GM18508 (cell line): ENCODE measurements at regions not wholly inside any gene's neighbourhood (a gene's known extent, or its start where the extent isn't known, plus 50 kb on each side); places are given as distances from the start of the nearest gene placed in this dataset.

Experiments used
- ATAC-seq: cut with Tn5 transposase; IDR thresholded peaks from one replicate; pipeline ENCODE4 v1.9.1; 2021; ENCODE audit warnings: moderate number of reproducible peaks; ENCODE audit not compliant: insufficient read depth, unreplicated experiment

DNA sequence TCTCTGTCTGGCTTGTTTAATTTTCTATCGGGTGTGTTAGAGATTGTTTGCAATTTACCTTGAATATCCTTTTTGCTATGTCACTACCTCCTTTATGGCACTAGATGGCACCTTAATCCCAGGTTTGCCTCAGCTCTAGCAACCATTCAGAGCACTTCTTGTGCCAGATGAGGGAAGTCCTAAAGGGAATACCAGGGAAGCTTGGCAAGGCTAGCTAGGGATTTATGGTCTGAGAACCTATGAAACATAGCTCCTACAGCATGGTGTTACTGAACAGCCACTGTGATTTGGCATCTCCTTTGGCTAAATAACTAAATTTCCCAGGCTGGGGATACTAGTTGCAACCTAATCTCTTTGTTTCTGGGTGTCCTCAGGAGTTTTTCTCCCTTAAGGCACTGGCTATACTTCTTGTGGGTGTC, 69.0 kb upstream of the VOPP1 start:
- ATAC-seq, result peak; percentile 79

- no peak for ATAC-seq
Observed at GRCh38 chr7:55639640-55640039, 67.3 kb upstream of the VOPP1 start.

DNA sequence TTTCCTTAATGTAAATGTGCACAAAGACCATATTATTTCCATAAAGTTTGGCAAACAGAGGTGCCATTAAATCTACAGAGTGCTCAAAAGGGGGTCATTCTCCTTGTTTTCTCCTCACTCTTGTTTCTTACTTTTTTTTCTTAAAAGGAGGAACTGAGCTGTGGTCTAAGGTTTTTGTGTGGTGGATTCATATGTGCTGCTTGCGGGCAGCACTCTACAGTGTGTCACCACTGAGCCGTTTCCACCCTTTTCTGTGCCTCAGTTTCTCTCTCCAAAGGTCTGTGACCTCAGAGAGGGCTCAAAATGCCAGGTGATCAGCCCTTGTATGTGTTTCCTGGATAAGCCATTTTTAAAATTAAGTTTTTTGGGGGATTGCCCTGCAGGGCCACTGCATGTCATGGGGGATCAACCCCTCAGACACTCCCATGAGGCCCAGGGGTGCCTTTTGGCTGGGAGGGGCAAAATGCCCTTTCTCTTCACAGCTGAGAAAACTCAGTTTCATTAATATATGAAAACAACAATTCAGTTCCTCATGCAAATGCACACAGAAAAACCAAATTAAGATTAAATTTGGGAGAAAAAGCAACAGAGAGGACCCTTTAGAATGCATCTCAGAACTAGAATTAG, 56.9 kb upstream of the VOPP1 start:
- ATAC-seq, result no peak

DNA sequence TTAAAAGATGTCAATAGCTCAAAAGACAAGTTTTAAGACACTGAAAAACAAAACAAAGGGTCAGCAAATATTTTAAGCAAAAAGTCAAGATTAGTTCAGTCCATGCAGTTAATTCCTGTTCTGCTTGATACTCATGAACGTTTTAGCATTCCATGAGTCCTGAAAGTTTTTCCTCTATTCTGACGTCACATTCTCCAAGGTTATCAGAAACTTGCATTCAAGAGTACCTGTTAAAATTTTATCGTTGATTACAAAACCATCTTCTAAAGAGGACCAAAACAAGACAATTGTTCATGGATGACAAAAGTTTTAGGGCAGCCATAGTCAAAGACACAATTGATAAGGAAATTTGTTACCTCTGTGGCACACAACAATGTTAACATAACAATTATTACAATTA, 52.5 kb upstream of the VOPP1 start:
- no peak for ATAC-seq

- no peak for ATAC-seq
Observed at GRCh38 chr7:55623617-55624016, 51.3 kb upstream of the VOPP1 start.

- ATAC-seq, result no peak
Observed at GRCh38 chr7:55622241-55622640, 49.9 kb upstream of the VOPP1 start.
